IMR-90 (cell line): ENCODE measurements at regions not wholly inside any gene's neighbourhood (a gene's known extent, or its start where the extent isn't known, plus 50 kb on each side); places are given as distances from the start of the nearest gene placed in this dataset.

Source experiments
- ATAC-seq: fragments of 200-7000 bp; cut with Tn5 transposase; 2 replicates; pipeline ENCODE4 v1.9.1; 2020; ENCODE audit warnings: low read depth, mild to moderate bottlenecking, moderate library complexity
- BruUV-seq: library from RNA; stranded (reverse); fragments of 400-500 nt; replicated peaks from 2 replicates; lab custom pipeline; 2021; lab: Mats Ljungman, UMichigan
- CTCF ChIA-PET: fragments of 300-600 bp; formaldehyde crosslinking; extraction: SDS; loops from one replicate; lab custom pipeline; 2021; ENCODE audit warnings: antibody characterized with exemption; lab: Yijun Ruan, JAX
- POLR2A ChIA-PET: fragments of 300-600 bp; sonication (Branson Sonifier 250); formaldehyde crosslinking; loops from one replicate; lab custom pipeline; 2022; ENCODE audit warnings: antibody characterized with exemption; ENCODE audit not compliant: unreplicated experiment; lab: Charles Lee
- DNase-seq: peaks from one replicate; pipeline ENCODE4 v3.0.0; 2013
- H2AFZ ChIP-seq: replicated peaks from 2 replicates; pipeline ENCODE3; 2013; ENCODE audit warnings: low read length, mild to moderate bottlenecking; ENCODE audit not compliant: poor library complexity
- H2AK5ac ChIP-seq: 2 replicates; pipeline ENCODE4 v1.6.1; 2013; ENCODE audit warnings: low read depth, low read length, inconsistent platforms
- H2AK9ac ChIP-seq: replicated peaks from 2 replicates; pipeline ENCODE3; 2013; ENCODE audit warnings: mild to moderate bottlenecking, low read depth, low read length, moderate library complexity; ENCODE audit not compliant: poor library complexity
- H2BK120ac ChIP-seq: 2 replicates; pipeline ENCODE4 v1.6.1; 2013; ENCODE audit warnings: low read depth, low read length, inconsistent platforms
- H2BK15ac ChIP-seq: 3 replicates; pipeline ENCODE4 v1.6.1; 2013; ENCODE audit warnings: low read depth, low read length, inconsistent platforms
- H2BK20ac ChIP-seq: 2 replicates; pipeline ENCODE4 v1.6.1; 2013; ENCODE audit warnings: low read depth, mild to moderate bottlenecking, inconsistent platforms, low read length, moderate library complexity
- H2BK5ac ChIP-seq: 2 replicates; pipeline ENCODE4 v1.6.1; 2013; ENCODE audit warnings: mild to moderate bottlenecking, low read depth, low read length, inconsistent platforms; ENCODE audit not compliant: poor library complexity, severe bottlenecking
- H3K14ac ChIP-seq: replicated peaks from 2 replicates; pipeline ENCODE4 v1.6.1; 2013; ENCODE audit warnings: low read depth, low read length, inconsistent platforms
- H3K18ac ChIP-seq: 2 replicates; pipeline ENCODE4 v1.6.1; 2013; ENCODE audit warnings: low read depth, low read length, control low read depth
- H3K23ac ChIP-seq: 2 replicates; pipeline ENCODE4 v1.6.1; 2013; ENCODE audit warnings: low read depth, low read length, inconsistent platforms
- H3K27ac ChIP-seq: 2 replicates; pipeline ENCODE4 v1.5.1; 2013; ENCODE audit warnings: mild to moderate bottlenecking, control low read depth, low read length; ENCODE audit not compliant: insufficient read depth
- H3K27me3 ChIP-seq: 2 replicates; pipeline ENCODE4 v1.6.1; 2013; ENCODE audit warnings: low read length; ENCODE audit not compliant: control insufficient read depth, insufficient read depth
- H3K36me3 ChIP-seq: 2 replicates; pipeline ENCODE4 v1.6.1; 2013; ENCODE audit warnings: low read length, mixed read lengths; ENCODE audit not compliant: control insufficient read depth, insufficient read depth
- H3K4ac ChIP-seq: 2 replicates; pipeline ENCODE4 v1.6.1; 2013; ENCODE audit warnings: low read depth, low read length, inconsistent platforms
- H3K4me1 ChIP-seq: 2 replicates; pipeline ENCODE4 v1.6.1; 2013; ENCODE audit warnings: low read length, mixed read lengths; ENCODE audit not compliant: control insufficient read depth, insufficient read depth
- H3K4me2 ChIP-seq: 2 replicates; pipeline ENCODE4 v1.6.1; 2013; ENCODE audit warnings: low read depth, mild to moderate bottlenecking, control low read depth, low read length, moderate library complexity
- H3K4me3 ChIP-seq: 2 replicates; pipeline ENCODE4 v1.5.1; 2013; ENCODE audit warnings: low read depth, mild to moderate bottlenecking, control low read depth, low read length, moderate library complexity; ENCODE audit not compliant: insufficient read depth
- H3K56ac ChIP-seq: 2 replicates; pipeline ENCODE4 v1.6.1; 2013; ENCODE audit warnings: low read length, inconsistent platforms; ENCODE audit not compliant: insufficient read depth; ENCODE audit errors: extremely low read depth
- H3K79me1 ChIP-seq, 2 experiments: 2 replicates each; pipeline ENCODE4 v1.6.1; 2013; ENCODE audit warnings: low read length in 2 of 2, inconsistent platforms in 1 of 2, low read depth in 1 of 2
- H3K9ac ChIP-seq: 2 replicates; pipeline ENCODE4 v1.6.1; 2013; ENCODE audit warnings: low read depth, low read length, control low read depth
- H3K9me1 ChIP-seq: 2 replicates; pipeline ENCODE4 v1.6.1; 2013; ENCODE audit warnings: low read length, inconsistent platforms; ENCODE audit not compliant: insufficient read depth
- H3K9me3 ChIP-seq: 2 replicates; pipeline ENCODE4 v1.6.1; 2013; ENCODE audit warnings: low read length; ENCODE audit not compliant: control insufficient read depth, insufficient read depth
- H4K20me1 ChIP-seq: 2 replicates; pipeline ENCODE4 v1.6.1; 2013; ENCODE audit warnings: low read length, inconsistent platforms; ENCODE audit not compliant: insufficient read depth
- H4K5ac ChIP-seq: 2 replicates; pipeline ENCODE4 v1.6.1; 2013; ENCODE audit warnings: mild to moderate bottlenecking, low read depth, low read length, control low read depth
- H4K8ac ChIP-seq, 2 experiments: 2 replicates each; pipeline ENCODE4 v1.6.1; 2013; ENCODE audit warnings: low read depth in 2 of 2, low read length in 2 of 2, control low read depth in 1 of 2, inconsistent platforms in 1 of 2
- H4K91ac ChIP-seq: 2 replicates; pipeline ENCODE4 v1.6.1; 2013; ENCODE audit warnings: low read depth, low read length, inconsistent platforms; ENCODE audit not compliant: insufficient read depth
- RAD21 ChIP-seq: IDR thresholded peaks from 2 replicates; pipeline ENCODE4 v1.6.1; 2012; ENCODE audit warnings: low read length, improper control_type of control experiment
- whole genome bisulfite sequencing, 2 experiments: methylation state at CpG; one replicate each; pipeline versions ENCODE4 v1.1.5 to v1.1.7; 2013; ENCODE audit warnings: missing lambda C conversion rate in 2 of 2; ENCODE audit not compliant: insufficient read length in 1 of 2; ENCODE audit errors: extremely low coverage in 2 of 2; 5-methylcytosine and 5-hydroxymethylcytosine counted together
- dilution Hi-C: fragments of 300-500 bp; cut with HindIII; formaldehyde crosslinking; loops from one replicate; pipeline ENCODE4 v1.14.3; 2018; ENCODE audit warnings: low sequenced_read_pairs; ENCODE audit not compliant: unreplicated experiment
- in situ Hi-C: fragments of 300-500 bp; cut with MboI; formaldehyde crosslinking; loops from 3 replicates; pipeline ENCODE4 v1.14.3; 2019; ENCODE audit warnings: low sequenced_read_pairs, inconsistent platforms, mixed read lengths
- intact Hi-C: fragments of 100-400 bp; cut with micrococcal nuclease; formaldehyde crosslinking; loops from 2 replicates; pipeline ENCODE4 v1.10.0; 2022

DNA sequence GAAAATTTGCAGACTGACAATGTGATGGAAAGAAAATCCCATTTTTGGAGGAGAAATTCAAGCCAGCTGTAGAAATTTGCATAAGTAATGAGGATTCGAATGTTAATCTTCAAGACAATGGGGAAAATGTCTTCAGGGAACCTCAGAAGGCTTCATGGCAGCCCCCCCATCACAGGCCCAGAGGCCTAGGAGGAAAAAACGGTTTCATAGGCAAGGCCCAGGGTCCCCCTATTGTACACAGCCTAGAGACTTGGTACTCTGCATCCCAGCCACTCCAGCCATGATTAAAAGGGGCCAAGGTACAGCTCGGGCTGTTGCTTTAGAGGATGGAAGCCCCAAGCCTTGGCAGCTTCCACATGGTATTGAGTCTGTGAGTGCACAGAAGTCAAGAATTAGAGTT, 303.6 kb upstream of the PCDH7 start:
- no peak overlapping the region for H2AFZ ChIP-seq
- H3K79me1 ChIP-seq: no peaks in the 10 kb centered on the region
- CTCF ChIA-PET: no interaction called here
- H4K5ac ChIP-seq: no peak overlapping the region
- no peak overlapping the region for H3K56ac ChIP-seq
- ATAC-seq: no peak
- H3K27ac ChIP-seq: no peak overlapping the region
- no peak overlapping the region for H3K14ac ChIP-seq
- no peak overlapping the region for H4K91ac ChIP-seq
- no peak overlapping the region for H2BK20ac ChIP-seq
- no peaks in the 10 kb centered on the region for H4K20me1 ChIP-seq
- intact Hi-C loops: no loop called here
- in situ Hi-C loops: no loop called here
- H3K36me3 ChIP-seq: no peaks in the 10 kb centered on the region
- no TSS peak for BruUV-seq
- DNase-seq: no peak
- H4K8ac ChIP-seq: no peak overlapping the region
- no peak overlapping the region for H3K9ac ChIP-seq
- H2BK5ac ChIP-seq: no peak overlapping the region
- H2BK120ac ChIP-seq: no peak overlapping the region
- H3K4me1 ChIP-seq: no peaks in the 10 kb centered on the region
- TF ChIP-seq RAD21: no peak
- no peak overlapping the region for H3K18ac ChIP-seq
- POLR2A ChIA-PET: no interaction called here
- dilution Hi-C loops: no loop called here
- no peak overlapping the region for H2BK15ac ChIP-seq
- H2AK5ac ChIP-seq: no peak overlapping the region
- no peak overlapping the region for H2AK9ac ChIP-seq
- H3K4ac ChIP-seq: no peak overlapping the region
- no peak overlapping the region for H3K23ac ChIP-seq
- H3K4me3 ChIP-seq: no peak overlapping the region
- no peaks in the 10 kb centered on the region for H3K9me1 ChIP-seq
- H3K9me3 ChIP-seq: peaks cover 3% of the 10 kb centered on the region; the same call in 1 of the 2 replicates
- no CpG with 5 or more reads among the region's 3 CpGs for WGBS, 2 experiments
- H3K27me3 ChIP-seq: no peaks in the 10 kb centered on the region
- no peak overlapping the region for H3K4me2 ChIP-seq
